H9 (cell line): ENCODE measurements at regions not wholly inside any gene's neighbourhood (a gene's known extent, or its start where the extent isn't known, plus 50 kb on each side); places are given as distances from the start of the nearest gene placed in this dataset.

ENCODE experiments used
- DNase-seq: peaks from one replicate; pipeline ENCODE4 v3.0.0-alpha.2; 2017
- H2AFZ ChIP-seq: one replicate; pipeline ENCODE4 v1.6.1; 2013; ENCODE audit warnings: mild to moderate bottlenecking, low read length, control low read depth, moderate library complexity
- H2AK5ac ChIP-seq: 2 replicates; pipeline ENCODE4 v1.6.1; 2013; ENCODE audit warnings: low read length, control low read depth, mixed read lengths; ENCODE audit not compliant: insufficient read length
- H2BK120ac ChIP-seq: one replicate; pipeline ENCODE4 v1.6.1; 2013; ENCODE audit warnings: low read depth, mild to moderate bottlenecking, low read length, control low read depth, inconsistent platforms; ENCODE audit not compliant: poor library complexity, severe bottlenecking
- H2BK12ac ChIP-seq: 2 replicates; pipeline ENCODE4 v1.6.1; 2013; ENCODE audit warnings: low read length, control low read depth, mixed read lengths, low read depth; ENCODE audit not compliant: insufficient read length
- H2BK15ac ChIP-seq: 2 replicates; pipeline ENCODE4 v1.6.1; 2013; ENCODE audit warnings: low read depth, low read length, control low read depth
- H2BK20ac ChIP-seq: one replicate; pipeline ENCODE4 v1.6.1; 2013; ENCODE audit warnings: low read depth, mild to moderate bottlenecking, low read length, control low read depth, inconsistent platforms; ENCODE audit not compliant: poor library complexity, severe bottlenecking
- H2BK5ac ChIP-seq: 2 replicates; pipeline ENCODE4 v1.6.1; 2013; ENCODE audit warnings: low read length, control low read depth, mixed read lengths; ENCODE audit not compliant: insufficient read length
- H3K14ac ChIP-seq: 2 replicates; pipeline ENCODE4 v1.6.1; 2013; ENCODE audit warnings: low read length, control low read depth; ENCODE audit not compliant: insufficient read depth
- H3K18ac ChIP-seq: 2 replicates; pipeline ENCODE4 v1.6.1; 2013; ENCODE audit warnings: low read depth, mild to moderate bottlenecking, mixed read lengths, low read length, control low read depth; ENCODE audit not compliant: insufficient read length
- H3K23ac ChIP-seq: 2 replicates; pipeline ENCODE4 v1.6.1; 2013; ENCODE audit warnings: low read length, control low read depth, mixed read lengths, low read depth; ENCODE audit not compliant: insufficient read length
- H3K23me2 ChIP-seq: 2 replicates; pipeline ENCODE4 v1.6.1; 2013; ENCODE audit warnings: low read depth, mild to moderate bottlenecking, mixed read lengths, low read length, control low read depth; ENCODE audit not compliant: insufficient read length, poor library complexity, severe bottlenecking
- H3K27ac ChIP-seq: 2 replicates; pipeline ENCODE4 v1.5.1; 2013; ENCODE audit warnings: low read length, control low read depth, mixed read lengths, low read depth; ENCODE audit not compliant: insufficient read length
- H3K27me3 ChIP-seq: 2 replicates; pipeline ENCODE4 v1.6.1; 2013; ENCODE audit warnings: low read length, control low read depth, inconsistent platforms; ENCODE audit not compliant: insufficient read depth
- H3K4ac ChIP-seq: 2 replicates; pipeline ENCODE4 v1.6.1; 2013; ENCODE audit warnings: low read depth, mild to moderate bottlenecking, control low read depth, inconsistent platforms, low read length, moderate library complexity
- H3K4me1 ChIP-seq: 2 replicates; pipeline ENCODE4 v1.6.1; 2013; ENCODE audit warnings: low read length, control low read depth, inconsistent platforms; ENCODE audit not compliant: insufficient read depth
- H3K4me2 ChIP-seq: 2 replicates; pipeline ENCODE4 v1.6.1; 2013; ENCODE audit warnings: low read length, control low read depth, mixed read lengths; ENCODE audit not compliant: insufficient read length, insufficient read depth
- H3K56ac ChIP-seq: 2 replicates; pipeline ENCODE4 v1.6.1; 2013; ENCODE audit warnings: low read depth, mild to moderate bottlenecking, mixed read lengths, low read length, control low read depth; ENCODE audit not compliant: insufficient read length
- H3K79me1 ChIP-seq: 2 replicates; pipeline ENCODE4 v1.6.1; 2013; ENCODE audit warnings: low read depth, mild to moderate bottlenecking, moderate library complexity, low read length, control low read depth, inconsistent platforms; ENCODE audit not compliant: insufficient read depth, poor library complexity, severe bottlenecking
- H3K79me2 ChIP-seq: 2 replicates; pipeline ENCODE4 v1.6.1; 2013; ENCODE audit warnings: low read length, control low read depth, inconsistent platforms; ENCODE audit not compliant: insufficient read depth
- H3K9ac ChIP-seq: 2 replicates; pipeline ENCODE4 v1.6.1; 2013; ENCODE audit warnings: low read length, control low read depth, mixed read lengths; ENCODE audit not compliant: insufficient read length; ENCODE audit errors: extremely low read depth
- H3K9me3 ChIP-seq: one replicate; pipeline ENCODE4 v1.6.1; 2013; ENCODE audit warnings: low read depth, low read length, inconsistent platforms; ENCODE audit not compliant: control insufficient read depth
- H3T11ph ChIP-seq: one replicate; pipeline ENCODE4 v1.6.1; 2013; ENCODE audit warnings: mild to moderate bottlenecking, low read length, control low read depth, inconsistent platforms
- H4K20me1 ChIP-seq: one replicate; pipeline ENCODE4 v1.6.1; 2013; ENCODE audit not compliant: control insufficient read depth, insufficient read length, insufficient read depth
- H4K5ac ChIP-seq: 2 replicates; pipeline ENCODE4 v1.6.1; 2013; ENCODE audit warnings: low read depth, mild to moderate bottlenecking, mixed read lengths, low read length, control low read depth; ENCODE audit not compliant: insufficient read length
- H4K8ac ChIP-seq: replicated peaks from 2 replicates; pipeline ENCODE4 v1.6.1; 2013; ENCODE audit warnings: low read length, control low read depth, mixed read lengths, low read depth; ENCODE audit not compliant: insufficient read length
- H4K91ac ChIP-seq: 2 replicates; pipeline ENCODE4 v1.6.1; 2013; ENCODE audit warnings: low read depth, mild to moderate bottlenecking, moderate library complexity, mixed read lengths, low read length, control low read depth; ENCODE audit not compliant: insufficient read length
- H3K27ac Mint-ChIP-seq, 3 experiments: 2 replicates in 2 of 3; 3 replicates in 1 of 3; pipeline ENCODE4 v1.8.0; 2020 to 2021; ENCODE audit warnings: mixed read lengths in 3 of 3, mild to moderate bottlenecking in 1 of 3, moderate library complexity in 1 of 3
- H3K27me3 Mint-ChIP-seq: 2 replicates; pipeline ENCODE4 v1.8.0; 2021; ENCODE audit warnings: low read depth, mild to moderate bottlenecking, moderate library complexity, mixed read lengths
- H3K36me3 Mint-ChIP-seq, 3 experiments: 2 replicates in 2 of 3; 3 replicates in 1 of 3; pipeline ENCODE4 v1.8.0; 2020 to 2021; ENCODE audit warnings: low read depth in 3 of 3, mixed read lengths in 3 of 3; ENCODE audit not compliant: insufficient read depth in 1 of 3
- H3K4me1 Mint-ChIP-seq, 2 experiments: 2 replicates each; pipeline ENCODE4 v1.8.0; 2020; ENCODE audit warnings: mixed read lengths in 2 of 2
- H3K4me3 Mint-ChIP-seq, 2 experiments: 2 replicates in 1 of 2; 3 replicates in 1 of 2; pipeline ENCODE4 v1.8.0; 2020 to 2021; ENCODE audit warnings: mild to moderate bottlenecking in 2 of 2, mixed read lengths in 2 of 2, moderate library complexity in 1 of 2
- H3K9me3 Mint-ChIP-seq, 2 experiments: 2 replicates in 1 of 2; 3 replicates in 1 of 2; pipeline ENCODE4 v1.8.0; 2020; ENCODE audit warnings: mild to moderate bottlenecking in 2 of 2, mixed read lengths in 2 of 2, moderate library complexity in 1 of 2
- CTCF ChIP-seq: fragments of 200-600 bp; sonication (generic); conservative IDR thresholded peaks from 3 replicates; pipeline ENCODE4 v1.8.0; 2021; ENCODE audit warnings: antibody characterized with exemption, mild to moderate bottlenecking
- WGBS: extraction: QIAGEN DNeasy Blood & Tissue Kit; methylation state at CpG from one replicate; pipeline ENCODE4 v1.1.7; 2013; ENCODE audit warnings: missing lambda C conversion rate, low lambda C conversion rate, mixed read lengths; ENCODE audit not compliant: insufficient read length; ENCODE audit errors: extremely low coverage; 5-methylcytosine and 5-hydroxymethylcytosine counted together

- TF ChIP-seq CTCF: no peak
- H2AFZ ChIP-seq: no peak overlapping the region
- H2BK12ac ChIP-seq: no peak overlapping the region
- H3K56ac ChIP-seq: no peak overlapping the region
- Mint-ChIP-seq H3K4me3 (no peak overlapping the region), H3K27ac (no peak overlapping the region), H3K4me1 (peaks cover 9 to 12% of the 10 kb centered on the region in 2 experiments), H3K27me3 (peaks cover 37% of the 10 kb centered on the region), H3K36me3 (peaks cover 1 to 4% (median 3%) of the 10 kb centered on the region in 3 experiments), H3K9me3 (peaks cover 5 to 7% of the 10 kb centered on the region in 2 experiments)
- H3K4me1 ChIP-seq: no peaks in the 10 kb centered on the region
- H2BK20ac ChIP-seq: no peak overlapping the region
- H4K5ac ChIP-seq: no peak overlapping the region
- H3K79me1 ChIP-seq: no peaks in the 10 kb centered on the region
- H4K8ac ChIP-seq: no peak overlapping the region
- H2BK120ac ChIP-seq: no peak overlapping the region
- no peak overlapping the region for H2AK5ac ChIP-seq
- H2BK15ac ChIP-seq: no peak overlapping the region
- WGBS: no CpG with 5 or more reads among the region's 4 CpGs
- H3K14ac ChIP-seq: no peak overlapping the region
- H2BK5ac ChIP-seq: no peak overlapping the region
- H3K27ac ChIP-seq: no peak overlapping the region
- peaks cover 4% of the 10 kb centered on the region for H4K20me1 ChIP-seq
- H3K79me2 ChIP-seq: no peaks in the 10 kb centered on the region
- H3K4ac ChIP-seq: no peak overlapping the region
- DNase-seq: no peak
- H3K27me3 ChIP-seq: peaks cover 6% of the 10 kb centered on the region; the same call in 1 of the 2 replicates
- H3K4me2 ChIP-seq: no peak overlapping the region
- H3K23me2 ChIP-seq: no peaks in the 10 kb centered on the region
- no peak overlapping the region for H3K18ac ChIP-seq
- no peak overlapping the region for H3K9ac ChIP-seq
- no peaks in the 10 kb centered on the region for H3K9me3 ChIP-seq
- H4K91ac ChIP-seq: no peak overlapping the region
- H3T11ph ChIP-seq: no peak overlapping the region
- no peak overlapping the region for H3K23ac ChIP-seq
Measured at GRCh38 chr10:44309361-44309760, 75.5 kb downstream of the CXCL12 start.
